ENCODE measurements at regions not wholly inside any gene's neighbourhood (a gene's known extent, or its start where the extent isn't known, plus 50 kb on each side); places are given as distances from the start of the nearest gene placed in this dataset.
"Not testable (repeated sequence)": the region's sequence is repeated elsewhere in the genome, so short reads cannot be mapped to it uniquely, and the experiment has no call there.

DNA sequence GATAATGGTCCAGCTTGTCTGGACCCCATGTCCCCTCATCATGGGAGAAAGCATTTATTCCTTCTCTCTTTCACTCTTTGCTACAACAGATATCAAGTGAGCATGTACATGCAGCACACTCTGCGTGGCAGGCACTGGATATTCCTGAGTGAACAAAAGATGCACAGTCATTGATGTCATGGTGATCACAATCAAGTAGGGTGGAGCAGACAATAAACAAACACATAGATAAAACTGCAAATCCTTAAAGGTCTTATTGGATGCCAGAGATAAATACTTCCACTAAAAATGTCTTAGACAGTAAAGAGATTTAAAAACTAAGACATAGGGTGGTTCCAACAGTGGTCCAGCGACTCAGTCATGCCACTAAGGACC is 178.0 kb downstream of the ZC3H11B start:
- no peak for DNase-seq (ENCODE audit: extremely low read depth in 1 of 2, low read depth in 1 of 2)

DNA sequence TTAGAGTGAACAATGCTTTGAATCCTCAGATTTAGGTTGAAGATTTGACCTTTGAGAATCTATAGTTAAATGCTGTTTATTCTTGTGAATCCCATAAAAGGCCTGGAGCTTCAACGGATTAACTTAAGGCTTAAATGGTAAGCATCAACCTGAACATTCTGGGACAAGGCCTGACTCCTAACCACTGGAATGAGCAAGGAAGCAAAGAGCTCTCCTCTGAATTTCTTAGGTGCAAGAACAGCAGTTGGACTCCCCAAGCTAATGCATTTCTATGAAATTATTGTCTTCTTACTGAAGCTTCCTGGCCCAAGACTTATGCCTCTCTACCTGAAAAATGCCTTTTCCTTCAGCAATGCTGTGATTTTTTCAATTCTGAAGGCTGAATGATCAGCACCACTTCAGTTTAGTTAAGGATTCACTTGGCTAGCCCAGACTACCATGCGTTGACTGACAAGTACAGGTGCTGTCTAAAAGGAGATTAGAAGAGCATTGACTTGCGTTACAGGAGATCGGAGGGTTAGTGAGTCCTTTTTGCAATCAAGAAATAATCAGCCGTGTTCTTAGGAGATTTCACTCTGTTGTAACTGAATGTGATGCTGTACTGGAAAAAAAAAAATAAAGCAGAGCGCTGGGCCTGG is 178.5 kb downstream of the ZC3H11B start:
- no peak for DNase-seq (ENCODE audit: extremely low read depth in 1 of 2, low read depth in 1 of 2)

DNA sequence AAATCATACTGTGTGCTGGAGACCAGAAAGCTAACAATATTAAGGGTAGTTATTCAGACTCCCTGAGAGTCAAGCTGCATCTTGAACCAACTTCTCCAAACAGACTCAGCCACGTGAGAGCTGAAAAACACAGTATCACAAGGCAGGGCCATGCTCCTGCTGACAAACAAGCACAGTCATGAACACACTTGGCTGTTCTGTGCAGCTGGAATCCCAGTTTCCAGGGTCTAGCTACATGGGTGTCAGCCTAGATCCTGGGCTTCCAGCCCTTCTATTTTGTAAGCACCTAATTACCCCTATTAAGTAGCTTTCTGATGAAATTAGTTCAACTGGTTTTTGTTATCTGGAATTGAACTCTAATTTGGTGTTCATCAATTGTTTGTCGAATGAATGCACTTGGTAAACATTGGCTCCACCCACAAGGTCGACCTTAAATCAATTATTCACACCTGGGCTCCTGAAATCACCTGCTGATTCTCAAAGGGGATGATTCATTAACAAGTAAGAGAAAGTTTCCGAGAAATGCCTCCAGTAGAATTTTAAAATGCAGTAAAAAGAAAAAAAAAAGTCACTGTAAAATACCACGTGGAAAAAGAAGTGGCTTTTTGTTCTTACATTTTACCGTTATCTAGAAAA is 179.3 kb downstream of the ZC3H11B start:
- DNase-seq (ENCODE audit: extremely low read depth in 1 of 2, low read depth in 1 of 2): no peak

DNA sequence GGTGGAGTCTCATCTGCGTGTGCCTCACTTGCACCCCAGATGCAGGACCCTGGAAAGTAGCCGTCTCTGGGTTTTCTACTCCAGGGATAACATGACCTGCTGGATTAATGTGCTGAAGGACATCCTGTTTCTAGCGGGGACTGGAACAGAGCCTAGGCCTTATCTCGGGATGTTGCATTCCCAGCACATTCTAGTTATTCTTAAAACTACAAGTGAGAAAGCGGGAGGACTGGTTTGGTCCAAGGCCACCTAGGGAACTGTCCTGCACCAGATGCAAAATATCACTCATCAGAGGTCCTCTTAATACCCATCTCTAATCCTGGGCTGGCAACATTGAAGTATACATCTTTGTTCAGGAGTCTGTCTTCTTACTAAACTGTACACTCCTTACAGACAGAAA is 179.9 kb downstream of the ZC3H11B start:
- DNase-seq (ENCODE audit: extremely low read depth in 1 of 2, low read depth in 1 of 2): no peak

DNA sequence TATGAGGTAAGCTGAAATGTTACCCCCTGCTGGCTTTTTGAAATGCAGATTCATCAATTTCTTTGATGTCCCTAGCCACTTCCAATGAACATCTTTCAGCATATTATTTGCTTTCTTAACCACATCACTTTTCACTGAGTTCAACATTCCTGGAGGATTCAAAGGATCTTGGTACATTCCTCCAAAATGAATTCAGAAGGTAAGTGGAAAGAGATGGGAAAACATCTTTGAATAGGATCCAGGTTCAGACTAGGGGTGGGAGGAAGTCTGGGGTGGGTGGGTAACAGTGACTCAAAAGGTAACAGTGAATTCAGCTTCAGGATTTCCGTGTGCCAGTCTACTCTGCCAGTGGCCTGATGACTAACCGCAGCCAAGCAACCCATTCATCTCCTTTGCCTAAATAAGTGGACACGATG is 180.7 kb downstream of the ZC3H11B start:
- DNase-seq (ENCODE audit: extremely low read depth in 1 of 2, low read depth in 1 of 2): no peak

DNA sequence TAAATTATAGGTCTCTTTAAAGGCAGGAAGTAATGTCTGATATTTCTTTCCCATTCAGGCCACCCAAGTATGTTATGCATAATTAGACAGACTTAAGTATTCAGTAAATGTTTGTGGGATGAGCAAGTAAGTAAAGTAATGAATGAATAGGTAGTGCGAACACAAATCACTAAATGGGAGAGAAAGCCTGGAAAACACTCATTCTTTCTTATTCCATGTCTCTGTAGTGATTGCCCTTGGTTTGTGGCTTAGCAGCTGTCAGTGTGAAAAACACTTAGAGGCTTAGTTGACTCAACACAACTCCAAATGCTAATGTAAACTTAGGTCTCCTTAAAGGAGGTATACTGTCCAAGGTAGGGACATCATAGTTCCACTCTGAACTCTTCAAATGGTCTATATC is 182.5 kb downstream of the ZC3H11B start:
- DNase-seq (ENCODE audit: extremely low read depth in 1 of 2, low read depth in 1 of 2): no peak

DNA sequence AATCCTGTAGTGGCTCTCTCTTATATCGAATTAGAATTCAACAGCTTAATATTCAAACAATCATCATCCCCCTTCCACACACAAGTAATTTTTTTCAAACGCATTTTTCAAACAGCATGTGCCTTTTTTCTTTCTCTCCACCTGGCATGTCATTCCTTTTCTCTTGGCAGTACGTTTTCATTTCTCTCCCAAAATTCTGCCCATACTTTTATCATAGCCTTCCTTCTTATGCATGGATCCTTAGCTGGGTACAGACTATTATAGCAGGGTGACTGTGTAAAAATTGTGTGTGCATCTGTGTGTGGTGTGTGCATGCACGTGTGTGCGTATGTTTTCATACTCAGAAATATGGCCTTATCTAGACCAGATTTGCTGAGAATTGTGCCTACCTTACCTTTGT is 184.3 kb downstream of the ZC3H11B start:
- DNase-seq (ENCODE audit: extremely low read depth in 1 of 2, low read depth in 1 of 2): no peak

DNA sequence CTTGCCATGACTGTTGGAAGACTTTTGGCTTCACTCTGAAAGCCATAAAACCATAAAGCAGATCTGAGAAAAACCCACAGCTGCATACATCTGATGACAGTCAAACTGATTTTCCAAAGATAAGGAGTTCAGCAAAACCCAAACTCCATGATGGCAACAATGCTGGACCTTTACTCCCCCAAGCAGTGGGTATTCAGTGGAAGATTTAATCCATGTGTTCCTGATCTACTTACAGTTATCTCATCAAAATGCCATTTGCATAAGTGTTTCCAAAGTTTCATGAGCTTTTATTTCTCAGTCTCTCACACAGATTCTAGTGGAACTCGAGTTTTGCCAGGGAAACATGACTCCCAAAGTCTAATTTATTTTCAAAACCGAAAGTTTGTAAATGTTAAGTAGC is 184.9 kb downstream of the ZC3H11B start:
- DNase-seq (ENCODE audit: extremely low read depth in 1 of 2, low read depth in 1 of 2): no peak

DNA sequence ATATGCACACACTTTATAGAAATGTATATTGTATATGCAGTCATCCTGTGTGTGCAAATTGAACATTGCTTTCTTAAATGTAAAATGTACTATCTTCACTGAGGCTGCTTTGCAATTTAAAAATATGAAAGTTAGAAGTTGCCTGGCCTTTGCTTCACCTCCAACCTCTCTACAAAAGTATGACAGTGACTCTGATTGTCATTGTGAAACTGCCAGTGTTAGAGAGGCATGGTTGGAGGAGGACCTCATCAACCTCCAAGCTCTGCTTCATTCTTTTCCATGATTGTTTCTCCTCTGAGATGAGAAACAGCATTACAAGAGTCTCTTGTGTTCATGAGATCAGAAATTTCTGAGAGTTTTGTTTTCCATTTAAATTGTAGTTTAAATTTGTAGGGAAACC is 185.5 kb downstream of the ZC3H11B start:
- DNase-seq (ENCODE audit: extremely low read depth in 1 of 2, low read depth in 1 of 2): no peak

DNA sequence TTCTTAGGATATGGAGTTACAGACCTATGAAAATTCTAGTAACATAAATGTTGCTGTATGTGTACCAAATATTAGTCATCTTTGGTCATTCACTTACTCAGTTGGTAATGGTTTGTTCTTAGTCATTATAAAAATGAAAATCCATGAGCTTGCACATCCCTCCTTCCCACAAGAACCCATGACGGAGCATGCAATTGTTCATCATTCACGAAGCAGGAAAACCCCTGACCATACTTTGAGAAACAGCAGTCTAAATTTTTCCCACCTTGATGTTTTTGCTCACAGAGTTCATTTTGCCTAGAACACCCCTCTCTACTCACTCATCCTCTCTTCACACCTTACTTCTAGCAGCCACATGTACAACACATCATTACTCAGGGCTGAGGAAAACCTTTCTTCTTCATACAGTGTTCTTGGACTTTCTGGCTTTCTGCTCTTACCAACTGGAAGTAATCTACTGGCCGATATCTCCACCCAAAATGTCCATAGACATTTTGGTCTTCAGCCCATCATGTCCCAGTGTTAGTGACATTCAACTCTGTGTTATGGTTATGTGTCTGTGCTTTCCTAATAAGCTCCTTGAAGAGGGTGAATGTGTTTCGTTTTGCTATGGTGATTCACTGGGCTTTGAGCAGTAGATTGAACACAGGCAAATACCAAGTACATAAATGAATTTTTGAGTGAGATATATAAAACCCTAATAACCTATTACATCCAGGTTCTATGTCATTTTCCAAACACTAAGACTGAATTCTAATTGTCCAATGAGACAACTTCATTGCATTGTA is 189.9 kb downstream of the ZC3H11B start:
- DNase-seq (ENCODE audit: extremely low read depth in 1 of 2, low read depth in 1 of 2): no peak

DNA sequence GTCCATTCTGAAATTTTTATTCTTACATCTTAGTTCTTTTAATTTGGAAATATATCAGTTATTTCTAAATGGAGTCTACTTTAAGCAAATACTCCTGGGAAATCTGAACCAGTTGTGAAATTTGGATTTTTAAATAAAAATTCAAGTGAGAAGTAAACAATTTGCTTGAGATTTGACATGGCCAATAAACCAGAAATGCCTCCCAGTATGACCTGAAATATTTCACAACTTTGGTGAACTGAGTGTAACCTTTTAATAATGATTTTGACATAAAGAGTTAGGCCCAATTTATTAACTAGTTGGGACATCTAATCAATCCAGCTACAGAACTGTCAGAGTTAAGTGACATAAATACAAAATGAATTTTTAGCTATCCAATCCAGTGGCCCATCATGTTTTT is 192.0 kb downstream of the ZC3H11B start:
- no peak for DNase-seq (ENCODE audit: extremely low read depth in 1 of 2, low read depth in 1 of 2)

DNA sequence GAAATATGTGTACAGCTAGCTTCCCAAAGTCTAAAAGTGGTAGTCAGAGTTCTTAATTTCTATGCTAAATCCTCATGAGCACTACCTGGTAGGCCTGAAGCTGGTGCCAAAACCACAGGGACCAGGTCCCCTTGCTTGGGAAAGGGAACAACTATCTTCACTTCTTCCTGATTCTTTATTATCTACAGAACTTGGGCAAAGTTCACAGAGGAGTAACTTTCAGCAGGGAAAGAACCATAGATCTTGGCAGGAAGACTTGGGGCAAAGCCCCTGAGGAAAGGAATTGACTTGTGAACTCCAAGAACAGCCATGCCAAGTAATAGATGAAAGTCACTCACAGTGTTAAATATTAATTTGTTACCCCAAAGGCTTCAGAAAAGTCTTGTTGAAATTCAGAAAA is 193.0 kb downstream of the ZC3H11B start:
- DNase-seq (ENCODE audit: extremely low read depth in 1 of 2, low read depth in 1 of 2): no peak

DNA sequence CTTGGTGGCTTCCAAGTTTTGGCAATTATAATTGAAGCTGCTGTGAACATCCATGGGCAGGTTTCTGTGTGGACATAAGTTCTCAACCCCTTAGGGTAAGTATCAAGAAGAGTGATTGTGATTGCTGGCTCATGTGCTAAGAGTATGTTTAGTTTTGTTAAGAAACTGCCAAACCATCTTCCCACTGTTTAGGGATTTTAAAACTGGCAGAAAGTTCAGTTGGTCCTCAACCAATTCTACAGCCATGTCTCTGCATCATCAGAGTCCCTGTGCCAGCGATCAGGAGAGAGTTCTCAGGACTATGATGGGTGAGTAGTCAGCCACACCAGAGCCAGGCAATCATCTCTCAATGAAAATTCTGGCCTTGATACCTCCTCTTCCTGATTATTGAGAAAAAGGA is 193.8 kb downstream of the ZC3H11B start:
- no peak for DNase-seq (ENCODE audit: extremely low read depth in 1 of 2, low read depth in 1 of 2)

DNA sequence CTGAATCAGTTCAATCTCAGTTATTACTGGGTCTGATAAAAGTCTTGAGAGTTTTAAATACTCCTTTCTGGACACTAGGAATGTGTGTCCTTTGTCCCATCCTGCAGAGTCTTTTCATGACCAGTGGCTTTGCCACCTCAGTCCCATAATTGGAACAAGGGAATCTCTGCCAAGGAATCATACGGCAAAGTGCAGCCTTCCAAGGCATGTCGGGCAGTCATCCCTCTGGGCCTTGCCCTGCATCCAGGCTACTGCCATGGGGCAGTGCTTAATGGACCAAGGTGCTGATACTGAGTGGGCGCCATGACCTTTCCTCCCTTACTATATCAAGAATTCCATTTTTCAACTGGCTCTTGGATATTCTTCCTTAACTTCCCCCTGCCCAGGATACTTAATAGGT is 195.3 kb downstream of the ZC3H11B start:
- DNase-seq (ENCODE audit: extremely low read depth in 1 of 2, low read depth in 1 of 2): no peak

DNA sequence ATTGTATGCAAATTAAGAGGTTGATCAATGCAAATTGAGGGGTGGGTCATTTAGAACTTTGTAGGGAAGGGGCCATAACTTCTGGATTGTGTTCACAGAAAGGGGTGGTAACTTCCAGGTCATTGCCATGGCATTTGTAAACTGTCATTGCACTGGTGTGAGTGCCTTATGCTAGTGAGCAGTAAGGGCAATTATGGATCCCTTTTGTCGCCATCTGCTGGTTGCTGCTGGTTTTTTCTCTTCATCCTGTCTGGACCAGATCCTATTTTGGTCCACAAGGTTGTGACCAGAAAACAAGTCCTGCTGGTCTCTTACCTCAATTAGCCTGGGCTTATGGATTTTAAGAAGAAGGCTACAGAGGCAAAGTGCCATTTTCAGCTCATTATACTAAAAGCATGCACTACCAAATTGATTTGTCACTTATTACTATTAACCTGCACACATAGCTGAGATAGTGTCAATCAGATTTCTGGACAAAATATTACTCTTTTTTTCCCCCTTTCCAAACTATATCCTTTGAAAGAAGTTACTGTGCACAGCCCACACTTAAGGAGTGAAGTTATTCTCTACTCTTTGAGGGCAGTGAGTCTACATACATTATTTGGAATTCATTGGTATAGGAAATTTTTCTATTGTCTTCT is 196.2 kb downstream of the ZC3H11B start:
- peak in 1 of 2 donors; percentile 33 for DNase-seq (ENCODE audit: extremely low read depth in 1 of 2, low read depth in 1 of 2)

DNA sequence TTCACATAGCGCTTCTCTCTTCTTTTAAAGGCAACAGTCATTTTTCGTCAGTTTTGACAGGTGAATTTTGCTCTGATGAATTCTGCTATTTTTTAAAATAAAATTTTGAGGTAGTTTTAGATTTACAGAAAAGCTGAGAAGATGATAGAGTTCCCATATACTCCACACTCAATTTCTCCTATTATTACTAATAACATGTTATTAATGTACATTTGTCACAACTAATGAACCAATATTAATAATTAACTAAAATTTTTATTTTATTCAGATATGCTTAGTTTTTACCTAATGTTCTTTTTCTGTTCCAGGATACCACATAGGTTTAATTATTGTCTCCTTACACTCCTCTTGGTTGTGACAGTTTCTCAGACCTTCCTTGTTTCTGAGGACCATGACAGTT is 197.0 kb downstream of the ZC3H11B start:
- DNase-seq (ENCODE audit: extremely low read depth in 1 of 2, low read depth in 1 of 2): no peak

DNA sequence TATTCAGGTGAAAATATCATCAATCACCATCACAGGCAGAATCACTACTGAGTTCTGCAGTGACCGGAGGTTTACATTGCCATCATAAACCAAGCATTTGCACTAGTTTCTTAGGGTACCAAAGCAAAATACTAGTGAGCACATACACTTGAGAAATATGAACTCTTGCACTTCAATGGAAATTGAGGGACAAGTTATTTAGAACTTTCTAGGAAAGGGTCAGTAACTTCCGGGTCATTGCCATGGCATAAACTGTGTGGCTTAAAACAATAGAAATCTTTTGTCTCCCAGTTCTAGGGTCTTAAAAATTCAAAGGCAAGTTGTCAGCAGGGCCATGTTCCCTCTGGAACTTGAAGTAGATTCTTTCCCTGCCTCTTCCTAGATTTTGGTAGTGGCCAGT is 197.5 kb downstream of the ZC3H11B start:
- DNase-seq (ENCODE audit: extremely low read depth in 1 of 2, low read depth in 1 of 2): no peak

DNA sequence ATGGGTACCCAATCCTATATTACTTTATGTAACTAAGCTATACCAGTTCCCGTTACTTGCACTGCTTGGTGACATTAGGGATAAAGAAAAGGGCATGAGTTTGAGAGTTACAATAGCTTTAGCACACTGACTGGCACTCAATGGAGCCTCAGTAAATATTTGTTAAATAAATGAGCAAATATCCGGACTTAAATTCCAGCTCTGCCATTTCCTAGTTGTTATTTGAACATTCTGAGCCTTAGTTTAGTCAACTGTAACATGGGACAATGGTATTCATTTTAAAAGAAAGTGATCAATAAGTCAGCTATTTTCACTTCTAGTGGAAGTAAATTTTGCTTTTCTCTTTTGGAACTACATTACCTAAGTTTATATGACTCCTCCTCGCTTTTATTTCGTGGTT is 198.7 kb downstream of the ZC3H11B start:
- DNase-seq (ENCODE audit: extremely low read depth in 1 of 2, low read depth in 1 of 2): no peak

DNA sequence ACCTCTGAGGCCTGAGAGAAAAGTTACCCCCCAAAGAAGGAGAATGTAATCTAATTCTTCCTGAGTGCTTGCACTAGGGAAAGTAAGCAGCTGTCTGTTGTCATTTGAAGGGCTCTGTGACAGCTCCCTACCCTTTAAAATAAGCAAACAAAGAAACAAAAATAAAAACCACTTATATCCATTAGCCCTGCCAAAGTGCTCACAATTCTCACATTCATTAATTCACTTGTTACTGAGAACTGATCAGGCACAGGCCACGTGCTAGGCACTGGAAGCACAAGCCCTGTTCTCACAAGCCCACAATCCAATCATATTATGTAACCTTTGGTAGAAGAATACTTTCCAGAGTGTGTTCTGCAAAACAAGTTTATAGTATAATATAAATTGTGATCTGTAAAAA is 199.4 kb downstream of the ZC3H11B start:
- no peak for DNase-seq (ENCODE audit: extremely low read depth in 1 of 2, low read depth in 1 of 2)

DNA sequence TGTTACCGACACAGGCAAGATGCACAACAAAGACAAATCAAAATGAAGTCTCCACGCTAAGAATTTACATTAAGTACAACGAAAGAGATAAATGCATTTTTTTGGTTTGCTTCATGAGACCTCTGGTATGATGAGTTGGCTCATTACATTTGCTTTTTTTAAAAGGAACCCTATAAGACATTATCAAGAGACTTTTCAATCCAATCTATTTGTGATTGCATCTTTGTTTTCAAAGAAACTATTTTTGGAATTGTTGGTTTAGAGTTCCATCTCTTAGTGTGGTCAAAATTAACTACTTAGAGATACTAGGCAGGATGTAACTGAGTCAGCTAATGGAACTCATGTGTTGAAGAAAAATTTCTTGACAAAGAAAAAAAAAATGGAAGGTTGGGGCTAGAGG is 200.1 kb downstream of the ZC3H11B start:
- DNase-seq (ENCODE audit: extremely low read depth in 1 of 2, low read depth in 1 of 2): no peak

DNA sequence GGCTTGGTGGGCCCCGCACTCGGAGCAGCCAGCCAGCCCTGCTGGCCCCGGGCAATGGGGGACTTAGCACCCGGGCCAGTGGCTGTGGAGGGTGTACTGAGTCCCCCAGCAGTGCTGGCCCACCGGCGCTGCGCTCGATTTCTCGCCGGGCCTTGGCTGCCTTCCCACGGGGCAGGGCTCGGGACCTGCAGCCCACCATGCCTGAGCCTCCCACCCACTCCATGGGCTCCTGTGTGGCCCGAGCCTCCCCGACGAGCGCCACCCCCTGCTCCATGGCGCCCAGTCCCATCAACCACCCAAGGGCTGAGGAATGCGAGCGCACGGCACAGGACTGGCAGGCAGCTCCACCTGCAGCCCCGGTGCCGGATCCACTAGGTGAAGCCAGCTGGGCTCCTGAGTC is 202.2 kb downstream of the ZC3H11B start:
- DNase-seq (ENCODE audit: extremely low read depth in 1 of 2, low read depth in 1 of 2): not testable (repeated sequence)

Measured in stimulated activated CD8-positive, alpha-beta memory T cell treated with anti-CD3 and anti-CD28 coated beads, Interleukin-7, amount 100 ng/mL, for 48 hours (primary cell).